T-helper 2 cell (primary cell): ENCODE measurements at regions not wholly inside any gene's neighbourhood (a gene's known extent, or its start where the extent isn't known, plus 50 kb on each side); places are given as distances from the start of the nearest gene placed in this dataset.

ENCODE experiments used
- DNase-seq, 5 experiments: peaks; one replicate each; pipeline versions ENCODE4 v3.0.0 to v3.0.0-alpha.2; 2012 to 2022

- DNase-seq, result no peak
These were observed 177.3 kb upstream of the LYPLAL1 start for GRCh38 chr1:218996362-218996761.

DNA sequence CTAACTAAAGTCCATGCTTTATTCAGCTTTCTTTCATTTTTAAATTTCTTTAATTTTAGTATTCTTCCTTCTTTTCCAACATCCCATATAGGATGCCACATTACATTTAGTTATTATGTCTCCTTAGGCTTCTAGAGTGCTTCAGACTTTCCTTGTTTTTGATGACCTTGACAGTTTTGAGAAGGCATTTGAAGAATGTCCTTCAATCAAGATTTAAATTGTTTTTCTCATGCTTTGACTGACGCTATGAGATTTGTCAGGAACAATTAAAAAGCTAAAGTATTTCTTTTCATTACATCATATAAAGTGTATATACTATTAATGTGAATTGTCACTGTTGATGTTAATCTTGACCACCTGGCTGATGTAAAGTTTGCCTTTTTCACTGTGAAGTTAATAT, 173.7 kb upstream of the LYPLAL1 start:
- DNase-seq, result no peak

DNA sequence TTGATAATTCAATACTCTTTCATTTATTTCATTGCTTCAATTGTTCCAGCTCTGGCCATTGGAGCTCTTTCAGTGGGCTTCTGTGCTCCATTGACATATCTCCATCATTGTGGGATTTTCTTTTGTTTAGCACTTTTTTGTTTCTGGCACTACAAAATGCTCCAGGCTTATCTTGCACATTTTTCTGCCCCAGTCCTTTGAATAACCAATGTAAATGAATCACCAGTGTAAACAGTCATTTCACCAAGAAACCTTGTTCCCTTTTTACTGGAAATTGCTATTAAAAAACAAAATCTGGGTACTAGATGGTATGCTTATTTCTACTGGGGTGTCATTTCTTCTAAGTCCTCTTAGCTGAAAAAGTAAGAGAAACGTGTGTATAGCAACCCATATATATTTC, 173.0 kb upstream of the LYPLAL1 start:
- DNase-seq, result no peak

DNA sequence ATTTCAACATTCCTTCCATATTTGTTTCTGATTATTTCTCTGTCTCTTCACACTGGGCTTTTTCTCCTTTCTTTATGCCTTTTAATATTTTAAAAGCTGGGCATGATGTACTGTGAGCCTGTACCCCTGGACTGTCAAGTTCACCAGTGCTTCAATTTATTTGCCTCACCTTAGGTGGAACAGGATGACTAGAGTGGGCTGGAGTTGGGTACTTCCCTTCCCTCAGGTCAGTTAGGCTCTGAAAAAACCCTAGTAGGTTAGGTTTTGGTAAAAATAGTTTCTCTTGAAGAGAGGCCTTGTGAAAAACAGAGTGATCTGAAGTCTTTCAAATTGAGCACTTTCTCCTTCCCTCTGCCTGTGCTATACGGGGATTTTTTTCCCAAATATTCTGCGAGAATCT, 163.0 kb upstream of the LYPLAL1 start:
- DNase-seq, result no peak

GRCh38 chr1:219020386-219020785, 153.3 kb upstream of the LYPLAL1 start:
- DNase-seq, result no peak

GRCh38 chr1:219020846-219021245, 152.8 kb upstream of the LYPLAL1 start:
- no peak for DNase-seq

- no peak for DNase-seq
These were observed 146.5 kb upstream of the LYPLAL1 start for GRCh38 chr1:219027146-219027673.

DNA sequence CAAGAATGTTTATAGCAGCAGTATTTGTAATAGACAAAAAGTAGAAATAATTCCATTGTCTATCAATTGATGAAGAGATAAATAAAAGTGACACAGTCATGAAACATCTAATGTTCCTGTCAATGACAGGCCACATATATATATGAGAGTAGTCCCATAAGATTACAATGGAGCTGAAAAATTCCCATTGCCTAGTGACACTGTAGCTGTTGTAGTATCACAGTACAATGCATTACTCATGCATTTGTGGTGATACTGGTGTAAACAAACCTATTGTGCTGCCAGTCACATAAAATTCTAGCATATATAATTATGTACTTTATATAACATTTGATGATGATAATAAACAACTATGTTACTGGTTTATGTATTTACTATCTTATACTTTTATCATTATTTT, 141.9 kb upstream of the LYPLAL1 start:
- DNase-seq, result no peak

- DNase-seq, result no peak
These were observed 135.3 kb upstream of the LYPLAL1 start for GRCh38 chr1:219038398-219038797.

DNA sequence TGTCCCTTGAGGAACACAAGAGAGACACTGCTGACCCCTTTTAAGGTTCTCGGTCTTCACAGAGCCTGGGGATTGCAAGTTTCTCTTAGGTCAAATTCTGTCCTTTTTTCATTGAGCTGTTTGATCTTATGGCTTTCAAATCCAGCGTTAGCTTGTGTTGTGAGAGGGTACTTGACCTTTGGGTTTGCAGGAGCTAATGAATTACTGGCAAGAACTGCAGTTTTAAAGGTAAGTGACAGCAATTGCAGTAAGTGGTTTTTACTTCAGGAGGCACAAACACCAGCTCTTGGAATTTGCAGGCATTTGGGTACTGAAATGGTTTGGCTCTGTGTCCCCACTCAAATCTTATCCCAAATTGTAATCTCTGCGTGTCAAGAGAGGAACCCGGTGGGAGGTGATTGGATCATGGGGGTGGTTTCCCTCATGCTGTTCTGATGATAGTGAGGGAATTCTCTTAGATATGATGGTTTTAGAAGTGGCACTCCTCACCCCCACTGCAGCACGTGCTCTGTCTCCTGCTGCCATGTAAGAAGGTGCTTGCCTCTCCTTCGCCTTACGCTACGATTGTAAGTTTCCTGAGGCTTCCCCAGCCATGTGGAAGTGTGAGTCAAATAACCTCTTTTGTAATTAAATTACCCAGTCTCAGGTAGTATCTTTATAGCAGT, 134.5 kb upstream of the LYPLAL1 start:
- no peak for DNase-seq

GRCh38 chr1:219039682-219040154, 134.0 kb upstream of the LYPLAL1 start:
- DNase-seq, result no peak

DNA sequence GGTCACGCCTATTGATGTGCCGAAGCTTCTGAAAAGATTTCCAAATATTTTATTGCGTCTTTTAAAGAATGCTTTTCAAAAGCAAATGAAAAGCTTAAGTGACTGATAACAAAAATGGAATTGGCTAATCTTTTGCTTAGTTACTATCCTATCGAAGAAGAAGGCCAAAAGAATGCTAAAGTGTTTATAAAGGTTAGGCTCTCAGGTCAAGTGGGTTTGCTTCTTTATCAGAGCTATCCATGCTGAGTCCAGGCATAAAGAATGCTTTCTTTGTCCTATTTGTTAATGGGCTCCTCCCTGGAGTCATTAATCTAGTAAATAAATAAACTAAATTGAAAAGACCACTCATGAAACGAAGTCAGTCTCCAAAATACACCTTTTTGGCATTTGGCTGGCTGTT, 133.4 kb upstream of the LYPLAL1 start:
- DNase-seq, result no peak

GRCh38 chr1:219041141-219041540, 132.5 kb upstream of the LYPLAL1 start:
- DNase-seq, result no peak

DNA sequence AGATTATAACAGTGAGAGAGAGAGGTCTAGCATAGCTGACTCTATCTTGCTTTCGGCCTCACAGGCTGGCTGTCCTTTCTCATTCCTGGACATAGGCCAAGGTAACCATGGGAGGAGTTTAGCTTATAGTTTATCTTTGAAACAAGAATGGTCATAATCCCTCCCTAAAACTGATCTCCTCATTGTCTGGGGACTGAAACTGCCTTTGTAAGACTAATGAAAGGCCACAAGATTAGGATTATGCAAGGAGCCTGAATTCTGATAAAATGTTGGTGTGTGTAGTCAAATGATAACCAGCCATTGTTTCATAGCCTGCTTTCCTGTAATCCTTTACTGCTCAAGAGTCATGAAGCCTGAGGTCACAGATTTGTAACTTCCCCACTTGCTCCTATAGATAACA, 131.9 kb upstream of the LYPLAL1 start:
- no peak for DNase-seq

DNA sequence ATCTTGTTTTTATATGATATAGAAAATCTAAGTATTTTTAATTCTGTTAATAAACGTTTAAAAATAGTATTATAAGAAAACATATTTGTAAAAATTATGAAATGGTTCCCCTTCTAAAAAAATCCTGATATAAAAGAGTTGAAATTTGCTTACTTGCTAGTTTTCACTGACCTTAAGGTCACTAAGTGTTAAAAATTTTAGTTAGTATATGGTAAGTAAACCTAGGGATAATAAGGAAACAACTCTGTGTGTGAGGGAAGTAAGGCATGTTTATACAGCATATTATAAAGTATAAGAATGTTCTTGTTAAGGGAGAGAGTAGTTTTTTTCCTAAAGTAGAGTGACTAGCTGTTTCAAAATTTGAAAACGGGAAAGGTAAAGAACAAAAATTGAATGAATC, 130.9 kb upstream of the LYPLAL1 start:
- no peak for DNase-seq

DNA sequence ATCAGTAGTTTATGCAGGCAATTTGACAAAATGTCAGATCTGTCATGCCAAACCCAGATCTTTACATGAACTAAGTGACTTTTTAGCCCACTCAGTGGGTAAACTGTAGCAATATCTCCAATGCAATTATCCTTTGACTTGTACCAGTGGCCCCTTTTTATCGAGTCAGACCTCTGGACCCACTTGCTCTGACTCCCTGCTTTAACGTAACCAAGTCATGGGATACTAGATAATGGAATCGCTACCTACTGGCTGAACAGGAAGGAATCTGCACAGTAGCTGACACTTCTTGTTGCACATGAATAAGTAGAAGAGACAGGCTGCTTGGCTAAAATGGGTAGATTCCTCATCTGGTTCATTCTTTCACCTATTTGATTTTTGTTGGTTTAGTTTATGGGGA, 128.4 kb upstream of the LYPLAL1 start:
- DNase-seq, result no peak

GRCh38 chr1:219049501-219049900, 124.2 kb upstream of the LYPLAL1 start:
- no peak for DNase-seq

DNA sequence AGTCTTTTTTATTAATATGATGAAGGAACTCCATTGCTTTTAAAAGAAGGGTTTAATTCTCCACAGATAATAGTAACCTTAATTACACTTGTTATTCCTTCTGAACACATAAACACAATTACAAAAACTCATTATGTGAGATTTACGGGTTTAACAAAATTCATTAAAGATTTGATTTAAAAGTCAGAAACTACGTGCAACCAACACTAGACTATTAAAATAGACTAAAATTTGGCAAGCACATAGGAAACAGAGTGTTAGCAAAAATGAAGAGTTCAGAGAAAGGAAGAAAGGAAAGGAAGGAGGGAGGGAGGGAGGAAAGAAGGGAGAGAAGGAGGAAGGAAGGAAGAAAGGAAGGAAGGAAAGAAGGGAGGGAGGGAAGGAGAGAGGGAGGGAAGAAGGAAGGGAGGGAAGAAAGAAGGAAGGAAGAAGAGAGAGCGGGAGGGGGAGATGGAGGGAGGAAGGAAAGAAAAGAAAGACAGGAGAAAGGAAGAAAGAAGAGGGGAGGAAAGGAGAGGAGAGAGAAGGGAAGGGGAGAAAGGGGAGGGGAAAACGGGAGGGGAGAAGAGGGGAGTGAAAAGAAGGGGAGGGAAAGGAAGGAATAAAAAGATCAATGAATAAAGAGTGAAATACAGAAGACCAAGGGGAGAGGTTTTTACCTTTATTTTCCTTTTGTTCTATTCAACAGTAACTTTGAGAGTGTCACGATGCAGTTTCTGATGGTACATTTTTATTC, 123.4 kb upstream of the LYPLAL1 start:
- no peak for DNase-seq

- DNase-seq, result no peak
These were observed 122.9 kb upstream of the LYPLAL1 start for GRCh38 chr1:219050822-219051125.

DNA sequence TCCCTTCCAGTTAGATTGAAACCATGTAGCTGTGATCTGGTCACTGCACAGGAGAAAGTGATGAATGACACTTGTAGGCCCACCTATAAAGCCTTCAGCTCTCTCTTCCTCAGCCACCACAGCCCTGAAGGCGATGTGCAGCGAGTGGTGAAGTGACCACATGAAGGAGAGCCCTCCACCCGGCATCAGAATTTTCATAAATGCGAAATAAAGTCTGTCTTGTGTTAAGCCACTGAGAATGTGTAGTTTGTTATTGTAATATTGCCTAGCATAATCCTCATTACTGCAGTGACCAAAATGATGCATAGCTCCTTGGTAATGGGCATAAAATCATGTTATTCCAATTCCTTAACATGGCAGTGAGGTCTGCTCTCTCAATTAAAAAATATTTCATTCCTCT, 122.1 kb upstream of the LYPLAL1 start:
- DNase-seq, result no peak

DNA sequence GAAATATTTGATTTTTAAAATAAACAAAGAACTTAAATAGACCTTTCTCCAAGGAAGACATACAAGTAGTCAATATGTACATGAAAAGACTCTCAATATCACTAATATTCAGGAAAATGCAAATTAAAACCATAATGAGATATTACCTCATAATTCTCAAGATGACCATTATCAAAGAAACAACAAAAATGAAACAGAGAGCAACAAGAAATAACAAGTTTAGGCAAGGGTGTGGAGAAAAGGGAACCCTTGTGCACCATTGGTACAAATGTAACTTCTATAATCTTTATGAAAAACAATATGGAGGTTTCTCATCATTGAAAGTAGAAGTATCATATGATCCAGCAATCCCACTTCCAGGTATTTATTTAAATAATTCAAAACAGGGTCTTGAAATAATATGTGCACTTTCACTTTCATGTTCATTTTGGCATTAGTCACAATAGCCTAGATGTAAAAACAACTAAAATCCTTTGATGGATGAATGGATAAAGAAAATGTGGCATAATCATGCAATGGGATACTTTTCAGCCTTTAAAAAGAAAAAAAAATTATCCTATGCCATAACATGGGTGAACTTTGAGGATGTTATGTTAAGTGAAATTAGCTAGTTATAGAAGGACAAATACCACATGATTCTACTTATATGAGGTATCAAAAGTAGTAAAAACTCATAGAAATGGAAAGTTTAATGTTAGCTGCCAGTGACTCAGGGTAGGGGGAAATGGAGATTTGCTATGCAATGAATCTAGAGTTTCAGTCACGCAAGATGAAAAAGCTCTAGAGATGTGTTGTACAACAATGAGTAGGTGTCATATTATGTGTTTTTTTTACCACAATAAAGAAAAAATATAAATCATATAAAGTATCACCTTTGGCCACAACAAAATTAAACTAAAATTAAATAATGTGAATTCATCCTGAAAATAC, 114.5 kb upstream of the LYPLAL1 start:
- DNase-seq, result peak in 1 of 5 experiments; percentile 7

DNA sequence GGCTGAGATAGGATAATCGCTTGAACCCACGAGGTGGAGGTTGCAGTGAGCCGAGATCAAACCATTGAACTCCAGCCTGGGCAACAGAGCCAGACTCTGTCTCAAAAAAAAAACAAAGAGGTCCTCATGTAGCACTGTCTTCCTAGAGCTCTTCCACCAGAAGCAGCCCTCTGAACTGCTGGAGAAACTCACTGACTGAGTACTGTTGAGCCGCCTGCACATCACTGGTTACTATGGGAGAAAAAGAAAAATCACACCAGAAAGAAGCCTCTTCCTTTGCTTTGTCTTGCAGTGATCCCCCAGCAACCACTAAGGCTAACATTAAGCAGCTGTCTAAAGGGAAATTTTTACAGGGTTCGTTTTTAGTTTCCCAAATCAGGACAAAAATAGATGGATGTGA, 112.9 kb upstream of the LYPLAL1 start:
- no peak for DNase-seq

- no peak for DNase-seq
These were observed 111.5 kb upstream of the LYPLAL1 start for GRCh38 chr1:219062161-219062560.
